SK-N-SH treated with all-trans-retinoic acid at 6 μM for 48 hours (cell line): ENCODE measurements at regions not wholly inside any gene's neighbourhood (a gene's known extent, or its start where the extent isn't known, plus 50 kb on each side); places are given as distances from the start of the nearest gene placed in this dataset.

Experiments
- ATAC-seq: fragments of 200-7000 bp; cut with Tn5 transposase; 3 replicates; pipeline ENCODE4 v1.9.1; 2020; ENCODE audit warnings: mild to moderate bottlenecking, moderate library complexity
- ARNTL ChIP-seq: fragments of 450-650 bp; formaldehyde crosslinking; IDR thresholded peaks from 2 replicates; pipeline ENCODE4 v1.5.0; 2020; ENCODE audit warnings: low read depth, mild to moderate bottlenecking, moderate library complexity, borderline replicate concordance
- BACH2 ChIP-seq: fragments of 250-450 bp; sonication (Bioruptor Pico); IDR thresholded peaks from 2 replicates; pipeline ENCODE4 v1.9.0; 2021; ENCODE audit warnings: mild to moderate bottlenecking, borderline replicate concordance
- CSDC2 ChIP-seq: fragments of 250-450 bp; sonication (Bioruptor Pico); IDR thresholded peaks from 2 replicates; pipeline ENCODE4 v1.5.0; 2020; ENCODE audit warnings: mild to moderate bottlenecking, moderate library complexity
- CSRNP3 ChIP-seq: fragments of 250-450 bp; sonication (Bioruptor Pico); IDR thresholded peaks from 2 replicates; pipeline ENCODE4 v1.5.1; 2021; ENCODE audit warnings: mild to moderate bottlenecking, moderate library complexity
- GLIS3 ChIP-seq: fragments of 250-450 bp; sonication (Bioruptor Pico); IDR thresholded peaks from 2 replicates; pipeline ENCODE4 v1.5.0; 2020; ENCODE audit warnings: mild to moderate bottlenecking, moderate library complexity
- ISL1 ChIP-seq: fragments of 250-450 bp; sonication (Bioruptor Pico); IDR thresholded peaks from 2 replicates; pipeline ENCODE4 v2.1.2; 2022; ENCODE audit warnings: mild to moderate bottlenecking, moderate library complexity
- OSR1 ChIP-seq: fragments of 250-450 bp; sonication (Bioruptor Pico); IDR thresholded peaks from 2 replicates; pipeline ENCODE4 v1.8.0; 2022; ENCODE audit warnings: moderate library complexity, mild to moderate bottlenecking, inconsistent platforms
- PATZ1 ChIP-seq: fragments of 250-450 bp; sonication (Bioruptor Pico); IDR thresholded peaks from 2 replicates; pipeline ENCODE4 v1.8.0; 2020; ENCODE audit warnings: mild to moderate bottlenecking, moderate library complexity, borderline replicate concordance
- POU6F1 ChIP-seq: fragments of 250-450 bp; sonication (Bioruptor Pico); IDR thresholded peaks from 2 replicates; pipeline ENCODE4 v1.8.0; 2021; ENCODE audit warnings: low read depth, mild to moderate bottlenecking, moderate library complexity, borderline replicate concordance
- PPARA ChIP-seq: fragments of 250-450 bp; sonication (Bioruptor Pico); IDR thresholded peaks from 2 replicates; pipeline ENCODE4 v1.5.0; 2020; ENCODE audit warnings: mild to moderate bottlenecking, borderline replicate concordance
- RARB ChIP-seq: fragments of 250-450 bp; sonication (Bioruptor Pico); IDR thresholded peaks from 2 replicates; pipeline ENCODE4 v1.8.0; 2021; ENCODE audit warnings: mild to moderate bottlenecking, moderate library complexity
- SNAI2 ChIP-seq: fragments of 250-450 bp; sonication (Bioruptor Pico); IDR thresholded peaks from 2 replicates; pipeline ENCODE4 v1.5.0; 2020; ENCODE audit warnings: mild to moderate bottlenecking, moderate library complexity
- TCF4 ChIP-seq: fragments of 250-450 bp; sonication (Bioruptor Pico); IDR thresholded peaks from 2 replicates; pipeline ENCODE4 v1.8.0; 2021; ENCODE audit warnings: mild to moderate bottlenecking, moderate library complexity, borderline replicate concordance
- TOX ChIP-seq: fragments of 250-450 bp; sonication (Bioruptor Pico); IDR thresholded peaks from 2 replicates; pipeline ENCODE4 v1.8.0; 2021; ENCODE audit warnings: mild to moderate bottlenecking, moderate library complexity, borderline replicate concordance
- TSHZ2 ChIP-seq: fragments of 250-450 bp; sonication (Bioruptor Pico); IDR thresholded peaks from 2 replicates; pipeline ENCODE4 v1.5.0; 2020; ENCODE audit warnings: mild to moderate bottlenecking, moderate library complexity
- ZC3H10 ChIP-seq: fragments of 250-450 bp; sonication (Bioruptor Pico); IDR thresholded peaks from 2 replicates; pipeline ENCODE4 v1.5.1; 2021; ENCODE audit warnings: mild to moderate bottlenecking, moderate library complexity
- ZFP3 ChIP-seq: fragments of 250-450 bp; sonication (Bioruptor Pico); IDR thresholded peaks from 2 replicates; pipeline ENCODE4 v1.5.0; 2020; ENCODE audit warnings: mild to moderate bottlenecking, moderate library complexity
- ZNF565 ChIP-seq: fragments of 450-650 bp; formaldehyde crosslinking; conservative IDR thresholded peaks from 2 replicates; pipeline ENCODE4 v1.5.0; 2020; ENCODE audit warnings: low read depth, mild to moderate bottlenecking, moderate library complexity
- ZNF70 ChIP-seq: fragments of 450-650 bp; formaldehyde crosslinking; IDR thresholded peaks from 2 replicates; pipeline ENCODE4 v1.5.0; 2020; ENCODE audit warnings: mild to moderate bottlenecking, moderate library complexity
- ZNF8 ChIP-seq: fragments of 450-650 bp; formaldehyde crosslinking; IDR thresholded peaks from 2 replicates; pipeline ENCODE4 v1.5.0; 2020; ENCODE audit warnings: mild to moderate bottlenecking, moderate library complexity

GRCh38 chr5:56326116-56326515 is 93.0 kb upstream of the ANKRD55 start (continued):
- TF ChIP-seq POU6F1 (no peak), ZNF70 (CRISPR knock-in tag) (no peak)

- TF ChIP-seq TSHZ2 (CRISPR knock-in tag), result no peak
- no peak for TF ChIP-seq OSR1 (CRISPR knock-in tag)
- no peak for TF ChIP-seq ZNF8 (CRISPR knock-in tag)
- no peak for ATAC-seq
Measured at GRCh38 chr5:56325039-56325438, 91.9 kb upstream of the ANKRD55 start.

GRCh38 chr5:56323505-56323904 is 90.4 kb upstream of the ANKRD55 start:
- ATAC-seq, result peak; percentile 86
- TF ChIP-seq BACH2, result no peak
- no peak for TF ChIP-seq OSR1 (CRISPR knock-in tag)
- no peak for TF ChIP-seq ZFP3
- TF ChIP-seq CSRNP3 (CRISPR knock-in tag), result no peak
- no peak for TF ChIP-seq ZNF70 (CRISPR knock-in tag)
- TF ChIP-seq PPARA (CRISPR knock-in tag), result no peak
- TF ChIP-seq POU6F1, result no peak
- no peak for TF ChIP-seq ISL1 (CRISPR knock-in tag)
- no peak for TF ChIP-seq ZNF565 (CRISPR knock-in tag)
- no peak for TF ChIP-seq ZC3H10 (CRISPR knock-in tag)
- no peak for TF ChIP-seq CSDC2 (CRISPR knock-in tag)
- no peak for TF ChIP-seq TCF4 (CRISPR knock-in tag)
- TF ChIP-seq RARB (CRISPR knock-in tag), result no peak
- TF ChIP-seq PATZ1 (CRISPR knock-in tag), result no peak
- TF ChIP-seq, all 23 proteins: peak for 0

GRCh38 chr5:56322592-56322991 is 89.5 kb upstream of the ANKRD55 start:
- no peak for ATAC-seq
- TF ChIP-seq ZC3H10 (CRISPR knock-in tag), result no peak
- TF ChIP-seq ISL1 (CRISPR knock-in tag), result no peak
- TF ChIP-seq ARNTL (CRISPR knock-in tag), result no peak
- TF ChIP-seq RARB (CRISPR knock-in tag), result no peak
- TF ChIP-seq GLIS3 (CRISPR knock-in tag), result no peak
- TF ChIP-seq TOX (CRISPR knock-in tag), result no peak
- no peak for TF ChIP-seq CSDC2 (CRISPR knock-in tag)
- TF ChIP-seq SNAI2 (CRISPR knock-in tag), result no peak
- no peak for TF ChIP-seq ZNF565 (CRISPR knock-in tag)
- TF ChIP-seq ZFP3, result no peak
- TF ChIP-seq OSR1 (CRISPR knock-in tag), result no peak
- TF ChIP-seq, all 23 proteins: peak for 0
